H1 (cell line): ENCODE measurements at regions not wholly inside any gene's neighbourhood (a gene's known extent, or its start where the extent isn't known, plus 50 kb on each side); places are given as distances from the start of the nearest gene placed in this dataset.

Experiments used
- CTCF ChIA-PET: fragments of 300-600 bp; sonication (Branson Sonifier 250); formaldehyde crosslinking; loops from one replicate; lab custom pipeline; 2021; ENCODE audit not compliant: partially characterized antibody; lab: Charles Lee
- POLR2A ChIA-PET: fragments of 300-600 bp; sonication (Branson Sonifier 250); formaldehyde crosslinking; loops from one replicate; lab custom pipeline; 2021; ENCODE audit warnings: inconsistent platforms; ENCODE audit not compliant: partially characterized antibody; lab: Charles Lee
- DNase-seq, 2 experiments: peaks; one replicate each; pipeline versions ENCODE4 v3.0.0 to v3.0.0-alpha.2; 2010 to 2022; ENCODE audit warnings: low spot score in 2 of 2, low read depth in 1 of 2, mixed read lengths in 1 of 2
- FAIRE-seq: peaks from 2 replicates; lab custom pipeline; 2011; peaks lifted over from hg19 to GRCh38; lab: Jason Lieb, UNC
- H2AFZ ChIP-seq: 2 replicates; pipeline ENCODE4 v1.8.1; 2012; ENCODE audit warnings: low read length, inconsistent platforms
- H2AK5ac ChIP-seq: 2 replicates; pipeline ENCODE4 v1.6.1; 2013; ENCODE audit warnings: low read depth, low read length
- H2BK120ac ChIP-seq: replicated peaks from 2 replicates; pipeline ENCODE3; 2013; ENCODE audit warnings: low read depth, low read length, inconsistent platforms
- H2BK12ac ChIP-seq: 2 replicates; pipeline ENCODE4 v1.6.1; 2013; ENCODE audit warnings: low read depth, low read length
- H2BK15ac ChIP-seq: 2 replicates; pipeline ENCODE4 v1.6.1; 2013; ENCODE audit warnings: low read length
- H2BK20ac ChIP-seq: 2 replicates; pipeline ENCODE4 v1.6.1; 2013; ENCODE audit warnings: low read length
- H2BK5ac ChIP-seq: 2 replicates; pipeline ENCODE4 v1.6.1; 2013; ENCODE audit warnings: low read depth, low read length
- H3K14ac ChIP-seq: 2 replicates; pipeline ENCODE4 v1.6.1; 2013; ENCODE audit warnings: inconsistent platforms; ENCODE audit not compliant: insufficient read length
- H3K18ac ChIP-seq: 2 replicates; pipeline ENCODE4 v1.6.1; 2013; ENCODE audit warnings: low read length; ENCODE audit errors: extremely low read depth
- H3K23ac ChIP-seq: 2 replicates; pipeline ENCODE4 v1.6.1; 2013; ENCODE audit warnings: inconsistent platforms; ENCODE audit not compliant: insufficient read length
- H3K23me2 ChIP-seq: 2 replicates; pipeline ENCODE4 v1.6.1; 2013; ENCODE audit warnings: low read depth, low read length
- H3K27ac ChIP-seq: 2 replicates; pipeline ENCODE4 v1.6.1; 2011; ENCODE audit warnings: low read depth, low read length, inconsistent platforms
- H3K27me3 ChIP-seq, 4 experiments: replicated peaks in 1 of 4; 1 replicate in 1 of 4; 2 replicates in 3 of 4; pipeline versions ENCODE4 v1.6.1 to v1.8.1; 2011 to 2013; ENCODE audit warnings: low read length in 3 of 4, mild to moderate bottlenecking in 3 of 4, inconsistent platforms in 2 of 4, mixed read lengths in 2 of 4, moderate library complexity in 1 of 4; ENCODE audit not compliant: control insufficient read depth in 3 of 4, insufficient read depth in 3 of 4; ENCODE audit errors: extremely low read depth in 1 of 4
- H3K36me3 ChIP-seq, 4 experiments: 2 replicates each; pipeline versions ENCODE4 v1.6.1 to v1.8.1; 2011 to 2013; ENCODE audit warnings: mild to moderate bottlenecking in 4 of 4, low read length in 3 of 4, moderate library complexity in 2 of 4, control low read depth in 1 of 4, inconsistent platforms in 1 of 4; ENCODE audit not compliant: insufficient read depth in 4 of 4, control insufficient read depth in 2 of 4
- H3K4ac ChIP-seq: replicated peaks from 2 replicates; pipeline ENCODE3; 2013; ENCODE audit warnings: low read length, low read depth, mixed read lengths, inconsistent platforms; ENCODE audit not compliant: insufficient read length
- H3K4me1 ChIP-seq, 4 experiments: replicated peaks in 1 of 4; 1 replicate in 1 of 4; 2 replicates in 3 of 4; pipeline versions ENCODE4 v1.6.1 to v1.8.1; 2011 to 2013; ENCODE audit warnings: low read length in 3 of 4, inconsistent platforms in 2 of 4, mixed read lengths in 1 of 4; ENCODE audit not compliant: insufficient read depth in 4 of 4, control insufficient read depth in 3 of 4
- H3K4me2 ChIP-seq, 2 experiments: 2 replicates each; pipeline versions ENCODE4 v1.6.1 to v1.8.1; 2011 to 2013; ENCODE audit warnings: low read depth in 2 of 2, low read length in 2 of 2, control low read depth in 1 of 2, inconsistent platforms in 1 of 2, mild to moderate bottlenecking in 1 of 2; ENCODE audit not compliant: insufficient read depth in 1 of 2
- H3K4me3 ChIP-seq, 4 experiments: fragments of 200-600, 300-600 bp in 1 of 4; sonication (generic), shearing (Covaris generic), sonication (Bioruptor Twin) in 1 of 4; 2 replicates each; pipeline versions ENCODE4 v1.5.1 to v1.8.1; 2011 to 2016; ENCODE audit warnings: low read length in 4 of 4, low read depth in 3 of 4, control low read depth in 2 of 4, inconsistent platforms in 2 of 4, mild to moderate bottlenecking in 2 of 4, mixed read lengths in 1 of 4, moderate library complexity in 1 of 4; ENCODE audit not compliant: insufficient read depth in 2 of 4; ENCODE audit errors: extremely low read depth in 1 of 4
- H3K56ac ChIP-seq: replicated peaks from 2 replicates; pipeline ENCODE3; 2013; ENCODE audit warnings: low read depth, mild to moderate bottlenecking, mixed read lengths, low read length, inconsistent platforms; ENCODE audit not compliant: insufficient read length
- H3K79me1 ChIP-seq: 2 replicates; pipeline ENCODE4 v1.6.1; 2013; ENCODE audit warnings: low read depth, low read length, control low read depth
- H3K79me2 ChIP-seq, 2 experiments: 2 replicates each; pipeline versions ENCODE4 v1.6.1 to v1.8.1; 2012 to 2013; ENCODE audit warnings: low read length in 2 of 2, mild to moderate bottlenecking in 2 of 2, inconsistent platforms in 1 of 2; ENCODE audit not compliant: insufficient read depth in 2 of 2, control insufficient read depth in 1 of 2
- H3K9ac ChIP-seq, 4 experiments: replicated peaks in 1 of 4; 1 replicate in 1 of 4; 2 replicates in 3 of 4; pipeline versions ENCODE4 v1.6.1 to v1.8.1; 2011 to 2013; ENCODE audit warnings: low read depth in 3 of 4, low read length in 3 of 4, control low read depth in 2 of 4, mild to moderate bottlenecking in 2 of 4, moderate library complexity in 2 of 4, inconsistent platforms in 1 of 4; ENCODE audit errors: extremely low read depth in 1 of 4
- H3K9me3 ChIP-seq, 2 experiments: 2 replicates each; pipeline versions ENCODE4 v1.6.1 to v1.8.1; 2012 to 2013; ENCODE audit warnings: mild to moderate bottlenecking in 2 of 2, moderate library complexity in 2 of 2, control low read depth in 1 of 2, inconsistent platforms in 1 of 2, low read depth in 1 of 2, low read length in 1 of 2, mixed read lengths in 1 of 2; ENCODE audit not compliant: insufficient read depth in 2 of 2
- H4K20me1 ChIP-seq, 2 experiments: replicated peaks in 1 of 2; 2 replicates each; pipeline versions ENCODE3 to v1.8.1; 2011 to 2013; ENCODE audit warnings: inconsistent platforms in 2 of 2, low read length in 2 of 2, mild to moderate bottlenecking in 1 of 2; ENCODE audit not compliant: insufficient read depth in 2 of 2, control insufficient read depth in 1 of 2
- H4K5ac ChIP-seq: 2 replicates; pipeline ENCODE4 v1.6.1; 2013; ENCODE audit warnings: low read length, low read depth, mixed read lengths, inconsistent platforms; ENCODE audit not compliant: insufficient read length
- H4K8ac ChIP-seq: 2 replicates; pipeline ENCODE4 v1.8.0; 2013; ENCODE audit warnings: mild to moderate bottlenecking, moderate library complexity, low read length, inconsistent platforms; ENCODE audit not compliant: insufficient read depth; ENCODE audit errors: extremely low read depth
- H4K91ac ChIP-seq: replicated peaks from 2 replicates; pipeline ENCODE3; 2013; ENCODE audit warnings: low read length, mixed read lengths, inconsistent platforms; ENCODE audit not compliant: insufficient read length
- CBX5 ChIP-seq: fragments of 300-800, 300-1000 bp; sonication (generic); IDR thresholded peaks from 2 replicates; pipeline ENCODE4 v1.7.1; 2016; ENCODE audit warnings: antibody characterized with exemption, low read length, low read depth
- WGBS, 2 experiments: shearing (Covaris generic) in 1 of 2; methylation state at CpG; one replicate each; pipeline versions ENCODE4 v1.1.6 to v1.1.7; 2013 to 2015; ENCODE audit warnings: low lambda C conversion rate in 2 of 2, mixed read lengths in 2 of 2, inconsistent platforms in 1 of 2, low coverage in 1 of 2, missing lambda C conversion rate in 1 of 2; ENCODE audit not compliant: insufficient replicate concordance in 2 of 2, insufficient coverage in 1 of 2, insufficient read length in 1 of 2; ENCODE audit errors: extremely low coverage in 1 of 2, missing lambda C conversion rate in 1 of 2; 5-methylcytosine and 5-hydroxymethylcytosine counted together

- Histone ChIP-seq H4K5ac (no peak overlapping the region), H3K36me3 (no peaks in the 10 kb centered on the region), H3K79me2 (no peaks in the 10 kb centered on the region), H2BK20ac (no peak overlapping the region), H3K18ac (no peak overlapping the region), H4K8ac (no peak overlapping the region), H2BK120ac (no peak overlapping the region), H2BK5ac (no peak overlapping the region), H4K20me1 (no peaks in the 10 kb centered on the region), H3K4me2 (no peak overlapping the region), H3K9ac (no peak overlapping the region), H3K23me2 (no peaks in the 10 kb centered on the region), H3K27ac (no peak overlapping the region), H3K4ac (no peak overlapping the region), H3K27me3 (no peaks in the 10 kb centered on the region), H3K4me3 (no peak overlapping the region), H3K9me3 (no peaks in the 10 kb centered on the region), H3K56ac (no peak overlapping the region), H2AK5ac (no peak overlapping the region), H3K23ac (no peak overlapping the region), H2BK15ac (no peak overlapping the region), H3K14ac (no peak overlapping the region), H3K79me1 (no peaks in the 10 kb centered on the region), H2AFZ (no peak overlapping the region), H2BK12ac (no peak overlapping the region), H3K4me1 (no peaks in the 10 kb centered on the region), H4K91ac (no peak overlapping the region)
- ChIA-PET CTCF (no interaction called here), POLR2A (no interaction called here)
- no peak for TF ChIP-seq CBX5
- 100% methylated on average over 1 of the region's 1 CpG; no CpG with 5 or more reads in 1 of the 2 experiments for WGBS, 2 experiments
- DNase-seq (no peak), FAIRE-seq (no peak)
Observed at GRCh38 chr4:177802162-177802561, 359.9 kb upstream of the AGA start.
